Right ventricle myocardium superior (tissue), 1 donor: ENCODE measurements at regions not wholly inside any gene's neighbourhood (a gene's known extent, or its start where the extent isn't known, plus 50 kb on each side); places are given as distances from the start of the nearest gene placed in this dataset.
"Not testable (repeated sequence)": the region's sequence is repeated elsewhere in the genome, so short reads cannot be mapped to it uniquely, and the experiment has no call there.

Source experiments
- ATAC-seq: fragments of 200-7000 bp; cut with Tn5 transposase; one replicate; pipeline ENCODE4 v1.9.1; 2020; ENCODE audit warnings: mild to moderate bottlenecking; ENCODE audit not compliant: poor library complexity
- DNase-seq: peaks from one replicate; pipeline ENCODE4 v3.0.0-alpha.2; 2020
- intact Hi-C: fragments of 100-400 bp; cut with DNase I; formaldehyde crosslinking; loops from one replicate; pipeline ENCODE4 v1.11.2; 2022
- donor health status: DM: no; HTN: yes; CAD: no; lungs with severe emphysema.

GRCh38 chr6:57841551-57841950 lies 524.1 kb downstream of the PRIM2 start:
- DNase-seq, intact Hi-C loops, ATAC-seq: not testable (repeated sequence)

GRCh38 chr6:57853745-57854407 lies 536.4 kb downstream of the PRIM2 start:
- intact Hi-C loops, ATAC-seq: not testable (repeated sequence)

GRCh38 chr6:57860481-57861315 lies 543.3 kb downstream of the PRIM2 start:
- DNase-seq, ATAC-seq, intact Hi-C loops: not testable (repeated sequence)

More at GRCh38 chr6:57853745-57854407, 536.4 kb downstream of the PRIM2 start:
- peak; percentile 37 for DNase-seq

- DNase-seq, intact Hi-C loops, ATAC-seq: not testable (repeated sequence)
Measured at GRCh38 chr6:57870083-57870482, 552.7 kb downstream of the PRIM2 start.

GRCh38 chr6:57873424-57873823 lies 556.0 kb downstream of the PRIM2 start:
- intact Hi-C loops, ATAC-seq, DNase-seq: not testable (repeated sequence)

GRCh38 chr6:57876659-57877058 lies 559.2 kb downstream of the PRIM2 start:
- intact Hi-C loops, ATAC-seq, DNase-seq: not testable (repeated sequence)

GRCh38 chr6:57877729-57878128 lies 560.3 kb downstream of the PRIM2 start:
- DNase-seq, intact Hi-C loops, ATAC-seq: not testable (repeated sequence)

- intact Hi-C loops, DNase-seq, ATAC-seq: not testable (repeated sequence)
Measured at GRCh38 chr6:57878792-57879191, 561.4 kb downstream of the PRIM2 start.

- ATAC-seq, DNase-seq, intact Hi-C loops: not testable (repeated sequence)
Measured at GRCh38 chr6:57898850-57899249, 581.4 kb downstream of the PRIM2 start.

- ATAC-seq, intact Hi-C loops, DNase-seq: not testable (repeated sequence)
Measured at GRCh38 chr6:57900687-57901399, 583.4 kb downstream of the PRIM2 start.

- ATAC-seq, DNase-seq, intact Hi-C loops: not testable (repeated sequence)
Measured at GRCh38 chr6:57901445-57901844, 584.0 kb downstream of the PRIM2 start.

- ATAC-seq, intact Hi-C loops: not testable (repeated sequence)
Measured at GRCh38 chr6:57904356-57904755, 586.9 kb downstream of the PRIM2 start.

GRCh38 chr6:57915300-57915699 lies 597.9 kb downstream of the PRIM2 start:
- DNase-seq, ATAC-seq, intact Hi-C loops: not testable (repeated sequence)

More at GRCh38 chr6:57904356-57904755, 586.9 kb downstream of the PRIM2 start:
- not testable (repeated sequence) for DNase-seq

- ATAC-seq, DNase-seq, intact Hi-C loops: not testable (repeated sequence)
Measured at GRCh38 chr6:57942966-57943365, 625.5 kb downstream of the PRIM2 start.

- intact Hi-C loops, ATAC-seq, DNase-seq: not testable (repeated sequence)
Measured at GRCh38 chr6:57946084-57946768, 628.8 kb downstream of the PRIM2 start.

GRCh38 chr6:57946769-57947091 lies 629.3 kb downstream of the PRIM2 start:
- DNase-seq, ATAC-seq, intact Hi-C loops: not testable (repeated sequence)

GRCh38 chr6:57948481-57948880 lies 631.1 kb downstream of the PRIM2 start:
- DNase-seq, intact Hi-C loops, ATAC-seq: not testable (repeated sequence)

- DNase-seq, ATAC-seq, intact Hi-C loops: not testable (repeated sequence)
Measured at GRCh38 chr6:57950430-57950829, 633.0 kb downstream of the PRIM2 start.
